HG03558 (cell line): ENCODE measurements at regions not wholly inside any gene's neighbourhood (a gene's known extent, or its start where the extent isn't known, plus 50 kb on each side); places are given as distances from the start of the nearest gene placed in this dataset.

Source experiments
- ATAC-seq: cut with Tn5 transposase; IDR thresholded peaks from one replicate; pipeline ENCODE4 v1.9.1; 2021; ENCODE audit warnings: moderate number of reproducible peaks; ENCODE audit not compliant: unreplicated experiment; ENCODE audit errors: extremely low read depth

GRCh38 chr21:43349644-43350043 lies 77.3 kb downstream of the SIK1 start:
- ATAC-seq, result no peak

GRCh38 chr21:43348801-43349261 lies 78.1 kb downstream of the SIK1 start:
- no peak for ATAC-seq

- no peak for ATAC-seq
These were observed 78.7 kb downstream of the SIK1 start for GRCh38 chr21:43348170-43348766.

- no peak for ATAC-seq
These were observed 79.3 kb downstream of the SIK1 start for GRCh38 chr21:43347461-43348169.

- no peak for ATAC-seq
These were observed 80.4 kb downstream of the SIK1 start for GRCh38 chr21:43346551-43346950.

- no peak for ATAC-seq
These were observed 81.1 kb downstream of the SIK1 start for GRCh38 chr21:43345746-43346409.

GRCh38 chr21:43345046-43345745 lies 81.7 kb downstream of the SIK1 start:
- no peak for ATAC-seq

- no peak for ATAC-seq
These were observed 82.7 kb downstream of the SIK1 start for GRCh38 chr21:43343992-43344886.

- no peak for ATAC-seq
These were observed 83.6 kb downstream of the SIK1 start for GRCh38 chr21:43343095-43343991.

GRCh38 chr21:43342301-43342881 lies 84.5 kb downstream of the SIK1 start:
- ATAC-seq, result no peak

- ATAC-seq, result no peak
These were observed 85.4 kb downstream of the SIK1 start for GRCh38 chr21:43341378-43342161.

- ATAC-seq, result no peak
These were observed 86.2 kb downstream of the SIK1 start for GRCh38 chr21:43340491-43341377.

GRCh38 chr21:43339668-43340067 lies 87.3 kb downstream of the SIK1 start:
- no peak for ATAC-seq

GRCh38 chr21:43338951-43339350 lies 88.0 kb downstream of the SIK1 start:
- ATAC-seq, result no peak

- no peak for ATAC-seq
These were observed 88.9 kb downstream of the SIK1 start for GRCh38 chr21:43337901-43338655.

- ATAC-seq, result no peak
These were observed 91.8 kb downstream of the SIK1 start for GRCh38 chr21:43335119-43335518.
